ENCODE measurements at regions not wholly inside any gene's neighbourhood (a gene's known extent, or its start where the extent isn't known, plus 50 kb on each side); places are given as distances from the start of the nearest gene placed in this dataset.

DNA sequence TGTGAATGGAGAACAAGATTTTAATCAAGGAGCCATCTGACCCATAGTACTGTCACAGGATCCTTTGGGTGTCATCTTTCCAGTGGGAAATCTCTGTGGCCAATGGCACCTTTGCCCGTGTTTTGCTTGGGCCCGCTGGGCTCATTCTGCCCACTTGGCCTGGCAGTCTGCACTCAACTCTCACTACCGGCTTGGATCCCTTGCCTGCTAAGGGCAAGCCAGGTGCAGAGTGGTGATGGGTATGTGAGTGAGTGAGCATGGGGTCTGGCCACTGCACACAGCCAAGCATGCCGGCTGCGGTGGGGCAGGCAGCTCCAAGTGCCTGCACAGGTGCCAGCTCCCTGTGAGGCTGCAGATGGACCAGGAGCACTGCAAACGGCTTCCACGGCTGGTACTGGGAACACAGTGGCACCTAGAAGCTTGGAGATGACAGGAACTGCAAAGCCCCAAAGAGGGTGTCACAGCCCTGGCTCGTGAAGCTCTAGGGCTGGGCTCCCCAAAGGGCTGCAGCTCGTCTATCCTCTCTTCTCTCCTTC is 454.5 kb downstream of the TMA16 start:
- no peaks in the 10 kb centered on the region for H3K4me1 Mint-ChIP-seq
- no peak overlapping the region for H3K4me3 Mint-ChIP-seq
- H3K27ac Mint-ChIP-seq: no peak overlapping the region
- TF ChIP-seq, protein P1, sequence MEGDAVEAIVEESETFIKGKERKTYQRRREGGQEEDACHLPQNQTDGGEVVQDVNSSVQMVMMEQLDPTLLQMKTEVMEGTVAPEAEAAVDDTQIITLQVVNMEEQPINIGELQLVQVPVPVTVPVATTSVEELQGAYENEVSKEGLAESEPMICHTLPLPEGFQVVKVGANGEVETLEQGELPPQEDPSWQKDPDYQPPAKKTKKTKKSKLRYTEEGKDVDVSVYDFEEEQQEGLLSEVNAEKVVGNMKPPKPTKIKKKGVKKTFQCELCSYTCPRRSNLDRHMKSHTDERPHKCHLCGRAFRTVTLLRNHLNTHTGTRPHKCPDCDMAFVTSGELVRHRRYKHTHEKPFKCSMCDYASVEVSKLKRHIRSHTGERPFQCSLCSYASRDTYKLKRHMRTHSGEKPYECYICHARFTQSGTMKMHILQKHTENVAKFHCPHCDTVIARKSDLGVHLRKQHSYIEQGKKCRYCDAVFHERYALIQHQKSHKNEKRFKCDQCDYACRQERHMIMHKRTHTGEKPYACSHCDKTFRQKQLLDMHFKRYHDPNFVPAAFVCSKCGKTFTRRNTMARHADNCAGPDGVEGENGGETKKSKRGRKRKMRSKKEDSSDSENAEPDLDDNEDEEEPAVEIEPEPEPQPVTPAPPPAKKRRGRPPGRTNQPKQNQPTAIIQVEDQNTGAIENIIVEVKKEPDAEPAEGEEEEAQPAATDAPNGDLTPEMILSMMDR (IDR thresholded peaks at IDR 0.05; ENCODE audit: unreplicated experiment in 3 of 3): no peak
- H3K9me3 Mint-ChIP-seq: no peaks in the 10 kb centered on the region
- no peaks in the 10 kb centered on the region for H3K27me3 Mint-ChIP-seq (ENCODE audit: low read depth)
- no peaks in the 10 kb centered on the region for H3K36me3 Mint-ChIP-seq (ENCODE audit: low read depth)

DNA sequence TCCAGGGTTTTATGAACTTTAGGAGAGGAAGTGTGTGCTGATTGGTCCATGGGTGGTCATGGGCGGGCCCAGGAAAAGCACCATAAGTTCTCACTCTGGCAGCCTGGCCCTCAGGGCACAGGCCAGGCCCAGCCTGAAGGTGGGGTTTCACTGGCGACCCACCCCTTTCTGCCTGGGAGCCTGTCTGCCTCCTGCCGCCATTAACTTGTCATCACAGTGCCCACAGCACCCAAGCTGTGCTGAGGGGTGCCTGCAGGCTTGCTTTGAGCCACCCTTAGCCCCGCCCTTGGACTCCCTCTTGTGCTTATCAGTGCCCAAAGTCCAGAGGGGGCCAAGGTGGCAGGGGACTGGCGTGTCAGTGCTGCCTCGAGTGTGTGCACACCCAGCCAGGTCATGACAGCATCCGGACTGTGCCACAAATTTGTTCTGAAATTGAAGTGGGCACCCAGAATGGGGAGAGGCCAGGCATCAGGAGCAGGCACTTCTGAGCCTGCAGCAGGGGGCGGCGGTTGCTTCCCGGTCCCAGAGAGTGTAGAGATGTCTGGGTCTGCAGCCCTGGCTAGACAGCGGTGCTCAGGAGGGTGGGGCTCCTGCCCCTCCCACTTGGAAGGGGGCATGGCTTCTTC is 455.6 kb downstream of the TMA16 start:
- Mint-ChIP-seq H3K9me3 (no peaks in the 10 kb centered on the region), H3K27ac (no peak overlapping the region), H3K4me1 (no peaks in the 10 kb centered on the region), H3K27me3 (ENCODE audit: low read depth) (no peaks in the 10 kb centered on the region), H3K36me3 (ENCODE audit: low read depth) (no peaks in the 10 kb centered on the region), H3K4me3 (no peak overlapping the region)
- TF ChIP-seq, protein P1 (IDR thresholded peaks at IDR 0.05; ENCODE audit: unreplicated experiment in 3 of 3): no peak

DNA sequence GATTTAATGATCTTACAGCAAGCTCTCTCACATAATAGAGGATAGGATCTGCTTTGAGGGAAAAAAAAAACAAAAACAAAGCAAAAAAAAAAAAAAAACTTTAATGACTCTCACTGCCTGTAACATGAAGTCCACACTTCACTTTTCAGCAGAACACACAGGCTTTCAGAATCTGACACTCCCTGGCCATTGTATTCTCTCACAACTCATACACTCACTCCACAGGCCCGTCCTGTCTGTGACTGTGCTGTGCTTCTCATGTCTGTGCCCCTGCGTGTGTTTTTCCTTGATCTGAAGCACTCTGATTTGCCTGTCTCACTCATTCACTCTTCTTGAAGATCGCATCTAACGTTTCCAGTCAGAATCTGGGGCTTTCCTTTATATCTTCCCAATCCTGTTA is 460.8 kb downstream of the TMA16 start:
- Mint-ChIP-seq H3K4me1 (no peaks in the 10 kb centered on the region), H3K27me3 (ENCODE audit: low read depth) (no peaks in the 10 kb centered on the region), H3K4me3 (no peak overlapping the region), H3K36me3 (ENCODE audit: low read depth) (no peaks in the 10 kb centered on the region), H3K27ac (no peak overlapping the region), H3K9me3 (no peaks in the 10 kb centered on the region)
- TF ChIP-seq, protein P1 (IDR thresholded peaks at IDR 0.05; ENCODE audit: unreplicated experiment in 3 of 3): no peak

DNA sequence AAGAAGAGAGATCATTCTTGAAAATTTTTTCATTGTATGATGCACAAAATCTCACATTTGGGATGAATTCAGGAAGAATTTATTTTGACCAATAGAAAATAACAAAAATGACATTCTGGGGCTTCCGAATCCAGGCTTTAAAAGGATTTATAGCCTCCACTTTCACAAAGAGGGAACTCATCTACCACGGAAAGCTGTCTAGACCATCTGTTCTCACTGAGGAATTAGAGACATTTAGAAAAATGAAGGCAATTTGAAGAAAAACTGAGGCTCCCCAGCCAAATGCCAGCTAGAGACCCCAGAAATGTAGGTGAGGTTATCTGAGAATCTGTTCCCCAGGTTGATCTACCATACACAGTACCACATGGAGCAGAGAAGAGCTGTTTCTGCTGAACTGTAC is 464.3 kb downstream of the TMA16 start:
- Mint-ChIP-seq H3K4me1 (no peaks in the 10 kb centered on the region), H3K4me3 (no peak overlapping the region), H3K36me3 (ENCODE audit: low read depth) (no peaks in the 10 kb centered on the region), H3K27me3 (ENCODE audit: low read depth) (no peaks in the 10 kb centered on the region), H3K9me3 (no peaks in the 10 kb centered on the region), H3K27ac (no peak overlapping the region)
- TF ChIP-seq, protein P1 (IDR thresholded peaks at IDR 0.05; ENCODE audit: unreplicated experiment in 3 of 3): no peak

DNA sequence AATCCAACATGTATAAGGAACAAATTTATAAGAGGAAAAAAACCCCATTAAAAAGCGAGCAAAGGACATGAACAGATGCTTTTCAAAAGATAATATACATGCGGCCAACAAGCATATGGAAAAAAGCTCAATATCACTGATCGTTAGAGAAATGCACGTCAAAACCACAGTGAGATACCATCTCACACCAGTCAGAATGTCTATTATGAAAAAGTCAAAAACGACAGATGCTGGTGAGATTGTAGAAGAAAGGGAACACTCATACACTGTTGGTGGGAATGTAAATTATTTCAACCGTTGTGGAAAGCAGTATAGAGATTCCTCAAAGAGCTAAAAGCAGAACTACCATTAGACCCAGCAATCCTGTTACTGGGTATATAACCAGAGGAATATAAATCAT is 465.4 kb downstream of the TMA16 start:
- TF ChIP-seq, protein P1 (IDR thresholded peaks at IDR 0.05; ENCODE audit: unreplicated experiment in 3 of 3): no peak
- Mint-ChIP-seq H3K4me3 (no peak overlapping the region), H3K27me3 (ENCODE audit: low read depth) (no peaks in the 10 kb centered on the region), H3K27ac (no peak overlapping the region), H3K36me3 (ENCODE audit: low read depth) (no peaks in the 10 kb centered on the region), H3K4me1 (no peaks in the 10 kb centered on the region), H3K9me3 (no peaks in the 10 kb centered on the region)

DNA sequence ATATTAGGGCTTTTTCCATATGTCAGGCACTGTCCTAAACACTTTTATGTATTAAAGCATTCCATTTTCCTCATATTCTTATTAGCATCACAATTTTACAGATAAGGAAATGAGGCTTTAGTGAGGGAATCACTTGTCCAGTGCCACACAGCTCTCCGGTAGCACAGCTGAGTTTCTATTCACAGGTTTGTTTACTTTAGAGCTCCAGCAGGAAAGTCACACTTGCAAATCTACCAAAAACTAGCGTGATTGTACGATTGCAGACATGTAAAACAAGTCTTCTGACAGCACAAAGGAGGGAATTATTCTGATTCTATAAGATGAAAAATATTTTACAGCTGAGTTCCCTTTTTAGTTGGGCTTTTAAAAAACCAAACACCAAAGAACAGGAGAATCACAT is 472.1 kb downstream of the TMA16 start:
- Mint-ChIP-seq H3K27me3 (ENCODE audit: low read depth) (no peaks in the 10 kb centered on the region), H3K27ac (no peak overlapping the region), H3K4me3 (no peak overlapping the region), H3K36me3 (ENCODE audit: low read depth) (no peaks in the 10 kb centered on the region), H3K4me1 (no peaks in the 10 kb centered on the region), H3K9me3 (no peaks in the 10 kb centered on the region)
- TF ChIP-seq, protein P1 (IDR thresholded peaks at IDR 0.05; ENCODE audit: unreplicated experiment in 3 of 3): no peak

Measured in nephron (organoid).